ENCODE measurements at regions not wholly inside any gene's neighbourhood (a gene's known extent, or its start where the extent isn't known, plus 50 kb on each side); places are given as distances from the start of the nearest gene placed in this dataset.
"Not testable (repeated sequence)": the region's sequence is repeated elsewhere in the genome, so short reads cannot be mapped to it uniquely, and the experiment has no call there.

DNA sequence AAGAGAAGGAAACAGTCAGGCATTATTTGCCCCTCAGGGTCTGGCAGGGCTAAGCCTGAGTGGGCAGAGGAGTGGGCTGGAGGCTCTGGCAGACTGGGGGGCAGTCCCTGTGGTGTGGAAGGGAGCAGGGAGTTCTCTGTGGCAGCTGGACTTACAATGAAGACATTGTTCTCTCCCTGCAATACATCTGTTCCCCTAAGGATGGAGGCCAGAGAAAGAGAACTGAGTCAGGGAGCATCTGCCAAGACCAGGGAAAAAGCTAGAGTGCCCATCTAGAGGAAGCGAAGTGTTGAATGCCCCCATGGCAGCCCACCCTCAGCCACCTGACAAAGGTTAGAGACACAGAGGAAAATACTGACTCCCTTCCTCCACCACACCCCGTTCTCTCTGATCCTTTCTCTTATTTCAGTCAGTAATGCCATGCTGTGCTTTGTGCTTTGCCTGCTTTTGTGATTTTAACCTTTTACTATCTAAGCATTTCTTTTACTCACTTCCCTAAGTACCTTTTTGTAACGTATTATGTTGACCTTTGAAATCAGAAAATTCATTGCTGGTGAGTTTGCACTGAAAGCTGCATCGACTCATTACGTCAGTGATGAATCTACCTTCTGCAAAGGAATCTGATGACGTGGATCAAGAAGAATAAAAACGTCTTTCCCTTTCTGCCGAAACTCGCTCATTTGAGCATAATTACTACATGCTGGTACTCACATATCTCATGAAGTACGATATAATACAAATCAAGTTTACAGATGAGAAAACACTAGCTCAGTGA is 76.0 kb downstream of the ACTL7B start:
- no peak for DNase-seq (ENCODE audit: low read depth)
- TF ChIP-seq, protein P1, sequence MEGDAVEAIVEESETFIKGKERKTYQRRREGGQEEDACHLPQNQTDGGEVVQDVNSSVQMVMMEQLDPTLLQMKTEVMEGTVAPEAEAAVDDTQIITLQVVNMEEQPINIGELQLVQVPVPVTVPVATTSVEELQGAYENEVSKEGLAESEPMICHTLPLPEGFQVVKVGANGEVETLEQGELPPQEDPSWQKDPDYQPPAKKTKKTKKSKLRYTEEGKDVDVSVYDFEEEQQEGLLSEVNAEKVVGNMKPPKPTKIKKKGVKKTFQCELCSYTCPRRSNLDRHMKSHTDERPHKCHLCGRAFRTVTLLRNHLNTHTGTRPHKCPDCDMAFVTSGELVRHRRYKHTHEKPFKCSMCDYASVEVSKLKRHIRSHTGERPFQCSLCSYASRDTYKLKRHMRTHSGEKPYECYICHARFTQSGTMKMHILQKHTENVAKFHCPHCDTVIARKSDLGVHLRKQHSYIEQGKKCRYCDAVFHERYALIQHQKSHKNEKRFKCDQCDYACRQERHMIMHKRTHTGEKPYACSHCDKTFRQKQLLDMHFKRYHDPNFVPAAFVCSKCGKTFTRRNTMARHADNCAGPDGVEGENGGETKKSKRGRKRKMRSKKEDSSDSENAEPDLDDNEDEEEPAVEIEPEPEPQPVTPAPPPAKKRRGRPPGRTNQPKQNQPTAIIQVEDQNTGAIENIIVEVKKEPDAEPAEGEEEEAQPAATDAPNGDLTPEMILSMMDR (IDR thresholded peaks at IDR 0.05; ENCODE audit: insufficient read depth, low read depth, low read length, missing control alignments): no peak
- no peak overlapping the region for H3K4me3 ChIP-seq (ENCODE audit: low read depth, low read length)

DNA sequence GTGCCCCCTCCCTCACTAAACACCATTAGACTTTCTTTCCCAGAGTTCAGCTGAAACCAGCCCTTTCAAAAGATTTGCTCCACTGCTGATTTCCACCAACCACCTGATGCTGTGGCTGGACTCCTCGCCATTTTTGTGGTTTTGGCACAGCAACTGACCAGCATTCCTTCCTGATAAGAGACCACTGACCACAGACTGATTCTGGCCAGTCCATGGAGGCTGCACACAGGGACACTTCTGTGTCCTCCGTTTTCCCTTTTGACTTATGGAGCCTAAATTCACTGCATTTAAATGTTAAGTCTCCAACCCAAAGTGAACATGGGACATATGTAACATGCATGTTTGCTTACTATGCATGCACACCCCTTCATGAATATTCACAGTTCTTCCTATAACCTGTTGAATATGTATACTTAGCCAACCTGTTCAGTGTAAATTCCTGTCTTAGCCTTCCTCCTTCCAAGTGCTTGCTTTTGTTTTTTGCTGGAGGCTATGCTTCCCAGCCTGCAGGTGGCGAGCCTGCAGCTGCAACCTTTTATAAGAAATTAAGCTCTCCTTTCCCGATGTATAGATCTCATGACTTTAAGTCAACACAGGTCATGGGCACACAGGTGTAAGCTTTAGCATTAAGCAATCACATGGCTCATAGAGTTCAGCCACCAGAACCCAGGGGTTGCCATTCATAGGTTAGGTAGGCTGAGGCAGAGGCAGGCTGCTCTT is 78.7 kb downstream of the ACTL7B start:
- DNase-seq (ENCODE audit: low read depth): no peak
- no peak overlapping the region for H3K4me3 ChIP-seq (ENCODE audit: low read depth, low read length)
- TF ChIP-seq, protein P1 (IDR thresholded peaks at IDR 0.05; ENCODE audit: insufficient read depth, low read depth, low read length, missing control alignments): no peak

DNA sequence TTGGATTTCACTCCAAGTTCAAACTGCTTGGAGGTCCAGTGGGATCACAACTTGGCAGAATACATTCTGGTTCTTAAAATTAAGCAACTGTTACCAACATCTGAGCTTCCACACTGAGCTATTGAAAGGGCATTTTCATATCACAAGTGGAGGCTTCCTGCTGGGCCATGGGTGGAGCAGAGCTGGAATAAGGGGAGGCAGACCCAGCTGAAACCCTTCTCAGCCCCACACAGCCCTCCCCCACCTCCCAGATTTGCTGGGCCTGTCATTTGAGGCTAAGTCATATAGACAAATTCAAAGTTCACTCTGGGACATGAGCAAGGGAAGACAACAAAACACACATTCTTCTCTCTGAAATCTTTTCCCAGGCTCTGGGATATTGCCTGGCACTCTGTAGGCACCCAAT is 79.9 kb downstream of the ACTL7B start:
- H3K4me3 ChIP-seq (ENCODE audit: low read depth, low read length): no peak overlapping the region
- DNase-seq (ENCODE audit: low read depth): no peak
- TF ChIP-seq, protein P1 (IDR thresholded peaks at IDR 0.05; ENCODE audit: insufficient read depth, low read depth, low read length, missing control alignments): no peak

DNA sequence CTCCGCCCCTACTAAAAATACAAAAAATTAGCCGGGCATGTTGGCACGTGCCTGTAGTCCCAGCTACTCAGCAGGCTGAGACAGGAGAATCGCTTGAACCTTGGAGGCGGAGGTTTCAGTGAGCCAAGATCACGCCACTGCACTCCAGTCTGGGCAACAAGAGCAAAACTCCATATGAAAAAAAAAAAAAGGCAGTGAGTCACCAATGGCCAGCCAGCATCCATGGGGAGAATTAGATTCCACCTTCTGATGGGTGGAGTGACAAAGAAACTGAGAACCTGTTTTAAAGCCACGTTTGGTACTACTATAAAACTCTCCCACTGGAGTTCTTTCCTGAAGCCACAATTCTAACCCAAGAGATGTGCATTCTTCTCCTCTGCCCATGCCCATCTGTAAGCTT is 81.7 kb downstream of the ACTL7B start:
- DNase-seq (ENCODE audit: low read depth); H3K4me3 ChIP-seq (ENCODE audit: low read depth, low read length): not testable (repeated sequence)

DNA sequence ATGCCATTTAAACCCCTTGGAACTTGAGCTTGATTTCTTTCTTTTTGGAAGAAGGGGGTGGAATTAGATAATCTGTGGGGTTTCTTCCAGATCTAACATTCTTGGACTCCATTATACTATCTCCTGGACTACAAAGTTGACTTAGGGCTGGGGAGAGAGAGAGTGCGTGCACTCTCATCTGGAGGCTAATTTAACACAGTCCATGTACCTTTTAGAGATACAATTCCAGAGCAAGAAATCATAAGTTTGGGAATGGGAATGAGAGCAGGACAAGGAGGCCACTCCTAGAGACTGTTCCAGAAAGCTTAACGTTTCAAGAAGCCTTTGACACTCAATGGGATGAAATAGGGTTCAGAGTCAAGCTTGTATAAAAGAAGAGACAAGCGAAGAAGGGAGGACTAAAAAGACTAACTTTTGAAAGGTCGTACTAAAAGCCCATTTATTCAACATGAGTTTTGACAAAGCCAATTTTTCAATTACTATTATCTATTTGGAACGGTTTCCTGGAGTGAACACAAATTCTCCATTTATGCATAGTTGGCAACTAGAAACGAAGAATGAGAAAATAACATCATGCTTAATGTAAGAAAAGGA is 83.4 kb downstream of the ACTL7B start:
- H3K4me3 ChIP-seq (ENCODE audit: low read depth, low read length): no peak overlapping the region
- TF ChIP-seq, protein P1 (IDR thresholded peaks at IDR 0.05; ENCODE audit: insufficient read depth, low read depth, low read length, missing control alignments): no peak
- DNase-seq (ENCODE audit: low read depth): no peak

DNA sequence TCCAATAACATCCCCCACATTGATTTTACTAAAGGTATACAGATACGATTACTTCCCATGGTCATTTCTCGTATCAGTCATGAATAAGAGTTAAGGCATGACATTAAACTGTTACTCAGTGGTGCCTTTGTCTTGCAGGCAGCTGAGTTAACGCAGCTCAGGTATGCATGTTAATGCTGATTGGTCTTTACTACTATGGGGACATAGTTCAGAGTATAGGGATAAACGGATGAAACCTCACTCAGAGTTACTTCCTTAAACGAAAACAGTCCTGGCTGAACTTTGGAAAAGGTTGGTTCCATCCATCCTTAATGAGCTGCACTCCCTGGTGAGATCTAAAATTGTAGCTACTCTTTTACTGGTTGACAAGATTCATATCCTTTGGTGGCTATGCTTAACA is 87.0 kb downstream of the ACTL7B start:
- TF ChIP-seq, protein P1 (IDR thresholded peaks at IDR 0.05; ENCODE audit: insufficient read depth, low read depth, low read length, missing control alignments): no peak
- H3K4me3 ChIP-seq (ENCODE audit: low read depth, low read length): no peak overlapping the region
- DNase-seq (ENCODE audit: low read depth): no peak

DNA sequence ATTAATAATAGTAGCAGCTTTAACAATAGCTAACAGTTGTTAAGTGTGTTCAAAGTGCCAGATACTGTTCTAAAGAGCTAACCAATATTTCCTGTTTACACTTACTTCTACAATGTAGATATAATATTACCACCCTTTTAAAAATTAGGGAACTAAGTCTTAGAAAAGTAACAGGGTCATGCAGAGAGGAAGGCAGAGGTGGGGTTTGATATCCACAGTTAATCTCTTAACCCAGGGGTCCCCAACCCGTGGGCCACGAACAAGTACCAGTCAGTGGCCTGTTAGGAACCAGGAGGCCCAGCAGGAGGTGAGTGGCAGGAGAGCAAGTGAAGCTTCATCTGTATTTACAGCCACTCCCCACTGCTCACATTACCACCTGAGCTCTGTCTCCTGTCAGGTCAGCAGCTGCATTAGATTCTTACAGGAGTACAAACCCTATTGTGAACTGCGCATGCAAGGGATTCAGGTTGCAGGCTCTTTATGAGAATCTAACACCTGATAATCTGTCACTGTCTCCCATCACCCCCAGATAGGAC is 89.1 kb downstream of the ACTL7B start:
- DNase-seq (ENCODE audit: low read depth): no peak
- H3K4me3 ChIP-seq (ENCODE audit: low read depth, low read length): no peak overlapping the region
- TF ChIP-seq, protein P1 (IDR thresholded peaks at IDR 0.05; ENCODE audit: insufficient read depth, low read depth, low read length, missing control alignments): no peak
